Liver (tissue), 2 donors: ENCODE measurements at regions not wholly inside any gene's neighbourhood (a gene's known extent, or its start where the extent isn't known, plus 50 kb on each side); places are given as distances from the start of the nearest gene placed in this dataset.

ENCODE experiments used
- CTCF ChIP-seq: fragments of 150-350 bp; IDR thresholded peaks from 2 replicates; pipeline ENCODE4 v1.5.1; 2017; ENCODE audit warnings: improper control_type of control experiment, low read depth, low read length; ENCODE audit not compliant: missing input control
- REST ChIP-seq: IDR thresholded peaks from 2 replicates; pipeline ENCODE4 v1.6.1; 2016; ENCODE audit warnings: antibody characterized with exemption, mild to moderate bottlenecking
- YY1 ChIP-seq: IDR thresholded peaks from 2 replicates; pipeline ENCODE4 v1.6.1; 2016; ENCODE audit warnings: antibody characterized with exemption, mild to moderate bottlenecking
- ZBTB33 ChIP-seq: IDR thresholded peaks from 2 replicates; pipeline ENCODE4 v1.6.1; 2016; ENCODE audit warnings: antibody characterized with exemption
- donor health status: healthy.

- TF ChIP-seq CTCF (no peak), REST (no peak), ZBTB33 (no peak), YY1 (no peak)
Observed at GRCh38 chr15:92326236-92326635, 67.4 kb upstream of the ST8SIA2 start.
